Smooth muscle cell (in vitro differentiated cells): ENCODE measurements at regions not wholly inside any gene's neighbourhood (a gene's known extent, or its start where the extent isn't known, plus 50 kb on each side); places are given as distances from the start of the nearest gene placed in this dataset.

Source experiments
- DNase-seq: peaks from one replicate; lab custom pipeline; 2025; ENCODE audit not compliant: unreplicated experiment; lab: John Stamatoyannopoulos, UW
- H2AFZ ChIP-seq: fragments of 200-600 bp; sonication (generic); 2 replicates; pipeline ENCODE4 v1.6.0; 2016; ENCODE audit warnings: antibody characterized with exemption, low read depth, mild to moderate bottlenecking
- H3F3A ChIP-seq: fragments of 200-600 bp; sonication (generic); 2 replicates; pipeline ENCODE4 v1.6.0; 2017; ENCODE audit warnings: antibody characterized with exemption, low read depth
- H3K27ac ChIP-seq: fragments of 200-600 bp; sonication (generic); 2 replicates; pipeline ENCODE4 v1.5.1; 2016; ENCODE audit warnings: low read depth, mild to moderate bottlenecking
- H3K27me3 ChIP-seq: fragments of 200-600 bp; sonication (generic); 2 replicates; pipeline ENCODE4 v1.6.1; 2016; ENCODE audit warnings: low read depth, mild to moderate bottlenecking
- H3K36me3 ChIP-seq: fragments of 200-600 bp; sonication (generic); 2 replicates; pipeline ENCODE4 v1.5.1; 2016; ENCODE audit warnings: low read depth
- H3K4me1 ChIP-seq: fragments of 200-600 bp; sonication (generic); 2 replicates; pipeline ENCODE4 v1.5.1; 2016; ENCODE audit warnings: low read depth
- H3K4me2 ChIP-seq: fragments of 200-600 bp; sonication (generic); 2 replicates; pipeline ENCODE4 v1.6.0; 2016; ENCODE audit warnings: mild to moderate bottlenecking
- H3K4me3 ChIP-seq: fragments of 200-600 bp; sonication (generic); 2 replicates; pipeline ENCODE4 v1.5.1; 2016; ENCODE audit warnings: mild to moderate bottlenecking
- H3K79me2 ChIP-seq: fragments of 200-600 bp; sonication (generic); 2 replicates; pipeline ENCODE4 v1.6.0; 2016; ENCODE audit warnings: low read depth, mild to moderate bottlenecking
- H3K9ac ChIP-seq: fragments of 200-600 bp; sonication (generic); 2 replicates; pipeline ENCODE4 v1.6.0; 2016; ENCODE audit warnings: low read depth
- H3K9me3 ChIP-seq: fragments of 200-600 bp; sonication (generic); replicated peaks from 2 replicates; pipeline ENCODE4 v1.5.1; 2016; ENCODE audit warnings: low read depth
- H4K20me1 ChIP-seq: fragments of 200-600 bp; sonication (generic); 2 replicates; pipeline ENCODE4 v1.6.0; 2016; ENCODE audit warnings: low read depth
- WGBS: methylation state at CpG from one replicate; pipeline ENCODE4 v1.1.7; 2016; ENCODE audit warnings: low lambda C conversion rate; 5-methylcytosine and 5-hydroxymethylcytosine counted together
- TF ChIP-seq, protein P1 (sequence below): fragments of 200-600 bp; sonication (generic); IDR thresholded peaks from 2 replicates; pipeline ENCODE4 v1.5.1; 2017; ENCODE audit warnings: borderline replicate concordance, mild to moderate bottlenecking, antibody characterized with exemption; ENCODE audit not compliant: insufficient read depth, poor library complexity, severe bottlenecking

DNA sequence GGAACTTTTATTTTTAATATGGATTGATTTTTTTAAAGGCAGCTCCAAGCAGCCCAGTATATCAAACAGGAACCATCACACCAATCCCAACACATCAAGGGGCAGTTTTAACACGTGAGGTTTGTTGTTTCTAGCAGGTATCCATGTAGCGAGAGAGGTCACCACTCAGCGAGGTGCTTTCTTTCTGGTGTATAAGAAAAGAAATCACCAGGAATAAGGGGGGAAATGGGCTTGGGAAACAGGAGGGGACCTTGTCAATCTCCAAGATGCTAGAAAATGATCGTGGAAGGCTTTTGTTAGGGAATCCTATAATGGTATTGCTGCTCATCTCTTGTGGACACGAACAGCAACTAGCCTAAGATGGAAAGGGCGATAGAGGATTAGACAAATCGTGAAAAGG is 402.9 kb upstream of the ATP11B start:
- no peak overlapping the region for H3K4me2 ChIP-seq
- H3F3A ChIP-seq, result no peaks in the 10 kb centered on the region
- 88% methylated on average over 7 of the region's 7 CpGs for WGBS
- H3K27ac ChIP-seq, result no peak overlapping the region
- no peaks in the 10 kb centered on the region for H4K20me1 ChIP-seq
- TF ChIP-seq, protein P1, sequence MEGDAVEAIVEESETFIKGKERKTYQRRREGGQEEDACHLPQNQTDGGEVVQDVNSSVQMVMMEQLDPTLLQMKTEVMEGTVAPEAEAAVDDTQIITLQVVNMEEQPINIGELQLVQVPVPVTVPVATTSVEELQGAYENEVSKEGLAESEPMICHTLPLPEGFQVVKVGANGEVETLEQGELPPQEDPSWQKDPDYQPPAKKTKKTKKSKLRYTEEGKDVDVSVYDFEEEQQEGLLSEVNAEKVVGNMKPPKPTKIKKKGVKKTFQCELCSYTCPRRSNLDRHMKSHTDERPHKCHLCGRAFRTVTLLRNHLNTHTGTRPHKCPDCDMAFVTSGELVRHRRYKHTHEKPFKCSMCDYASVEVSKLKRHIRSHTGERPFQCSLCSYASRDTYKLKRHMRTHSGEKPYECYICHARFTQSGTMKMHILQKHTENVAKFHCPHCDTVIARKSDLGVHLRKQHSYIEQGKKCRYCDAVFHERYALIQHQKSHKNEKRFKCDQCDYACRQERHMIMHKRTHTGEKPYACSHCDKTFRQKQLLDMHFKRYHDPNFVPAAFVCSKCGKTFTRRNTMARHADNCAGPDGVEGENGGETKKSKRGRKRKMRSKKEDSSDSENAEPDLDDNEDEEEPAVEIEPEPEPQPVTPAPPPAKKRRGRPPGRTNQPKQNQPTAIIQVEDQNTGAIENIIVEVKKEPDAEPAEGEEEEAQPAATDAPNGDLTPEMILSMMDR, result no peak
- H3K36me3 ChIP-seq, result no peaks in the 10 kb centered on the region
- H2AFZ ChIP-seq, result no peak overlapping the region
- no peaks in the 10 kb centered on the region for H3K27me3 ChIP-seq
- no peaks in the 10 kb centered on the region for H3K79me2 ChIP-seq
- H3K9ac ChIP-seq, result no peak overlapping the region
- H3K9me3 ChIP-seq, result no peaks in the 10 kb centered on the region
- peaks cover 12% of the 10 kb centered on the region for H3K4me1 ChIP-seq
- DNase-seq, result no peak
- H3K4me3 ChIP-seq, result no peak overlapping the region

DNA sequence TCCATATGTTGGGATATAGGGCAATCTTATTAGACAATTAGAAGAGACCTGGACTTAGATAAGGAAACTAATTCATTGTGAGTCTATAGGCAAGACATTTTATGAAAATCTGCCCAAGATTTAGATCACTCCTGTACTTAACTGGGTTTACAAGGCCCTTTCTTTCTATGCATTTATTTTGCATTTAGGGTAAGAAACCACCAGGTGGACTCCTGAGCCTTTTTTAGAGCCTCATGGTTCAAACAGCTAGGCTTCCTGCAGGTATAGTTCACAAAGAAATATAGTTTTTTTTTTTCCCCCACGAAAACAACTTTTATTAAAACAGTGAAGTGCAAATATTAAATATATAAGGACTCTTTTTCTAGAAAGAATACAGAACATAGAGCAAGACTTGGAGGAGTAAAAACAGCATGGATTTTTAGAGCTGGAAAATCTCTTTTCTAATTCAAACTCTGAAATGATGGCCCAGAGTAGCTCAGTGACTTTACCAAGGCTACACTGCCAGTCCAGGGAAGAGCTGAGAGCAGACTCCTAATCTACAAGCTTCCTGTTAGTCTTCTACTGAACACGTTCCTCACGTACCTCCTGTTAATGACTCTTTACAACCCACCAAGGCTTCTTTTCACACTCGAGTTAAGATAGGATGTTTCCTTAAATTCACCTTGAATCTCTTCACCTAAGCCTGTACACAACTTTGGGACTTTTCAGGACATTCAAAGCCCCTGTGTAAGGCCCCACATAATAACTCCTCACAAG is 400.9 kb upstream of the ATP11B start:
- H4K20me1 ChIP-seq, result no peaks in the 10 kb centered on the region
- H3K4me3 ChIP-seq, result no peak overlapping the region
- H3K9ac ChIP-seq, result no peak overlapping the region
- no peaks in the 10 kb centered on the region for H3K9me3 ChIP-seq
- H3K27me3 ChIP-seq, result no peaks in the 10 kb centered on the region
- H3K36me3 ChIP-seq, result no peaks in the 10 kb centered on the region
- H3K27ac ChIP-seq, result no peak overlapping the region
- H2AFZ ChIP-seq, result peak overlapping the region; percentile 67
- H3K79me2 ChIP-seq, result no peaks in the 10 kb centered on the region
- TF ChIP-seq, protein P1, result no peak
- H3K4me2 ChIP-seq, result no peak overlapping the region
- no peak for DNase-seq
- peaks cover 4% of the 10 kb centered on the region for H3K4me1 ChIP-seq
- no peaks in the 10 kb centered on the region for H3F3A ChIP-seq
- WGBS, result 43% methylated on average over 4 of the region's 4 CpGs

DNA sequence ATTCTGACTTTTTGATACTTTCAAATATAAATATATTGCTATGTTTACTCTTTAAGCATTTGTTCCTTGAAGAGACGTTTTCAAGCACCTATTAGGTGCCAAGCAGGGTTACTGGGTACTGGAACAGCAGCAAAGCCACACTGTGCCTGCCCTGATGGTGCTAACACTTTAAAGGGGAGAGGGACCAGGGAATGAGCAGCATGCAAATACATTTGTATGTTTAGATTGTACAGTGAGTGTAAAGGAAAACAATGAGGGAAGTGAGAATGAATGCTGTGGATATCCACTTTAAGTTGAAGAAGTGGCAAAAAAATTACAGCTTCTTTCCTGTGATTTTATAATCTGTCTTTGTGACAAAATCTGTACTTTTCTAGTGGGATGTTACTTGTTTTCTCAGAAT is 400.2 kb upstream of the ATP11B start:
- DNase-seq, result no peak
- 64% methylated on average over 1 of the region's 1 CpG for WGBS
- Histone ChIP-seq H3K4me1 (peaks cover 4% of the 10 kb centered on the region), H2AFZ (peak overlapping the region; percentile 67), H3K9me3 (no peaks in the 10 kb centered on the region), H3K79me2 (no peaks in the 10 kb centered on the region), H3K36me3 (no peaks in the 10 kb centered on the region), H4K20me1 (no peaks in the 10 kb centered on the region), H3K27me3 (no peaks in the 10 kb centered on the region), H3K27ac (no peak overlapping the region), H3K9ac (no peak overlapping the region), H3K4me3 (no peak overlapping the region), H3K4me2 (no peak overlapping the region), H3F3A (no peaks in the 10 kb centered on the region)
- TF ChIP-seq, protein P1, result no peak

- H3K27ac ChIP-seq, result no peak overlapping the region
- H3K4me1 ChIP-seq, result peaks cover 4% of the 10 kb centered on the region
- H4K20me1 ChIP-seq, result no peaks in the 10 kb centered on the region
- no peak for DNase-seq
- no peak overlapping the region for H3K4me2 ChIP-seq
- no peaks in the 10 kb centered on the region for H3K79me2 ChIP-seq
- H3K9ac ChIP-seq, result no peak overlapping the region
- 61% methylated on average over 5 of the region's 5 CpGs for WGBS
- TF ChIP-seq, protein P1, result no peak
- no peak overlapping the region for H2AFZ ChIP-seq
- no peaks in the 10 kb centered on the region for H3F3A ChIP-seq
- no peak overlapping the region for H3K4me3 ChIP-seq
- H3K27me3 ChIP-seq, result no peaks in the 10 kb centered on the region
- H3K36me3 ChIP-seq, result no peaks in the 10 kb centered on the region
- no peaks in the 10 kb centered on the region for H3K9me3 ChIP-seq
Observed at GRCh38 chr3:182393830-182394367, 399.4 kb upstream of the ATP11B start.
